Keratinocyte (primary cell): ENCODE measurements at regions not wholly inside any gene's neighbourhood (a gene's known extent, or its start where the extent isn't known, plus 50 kb on each side); places are given as distances from the start of the nearest gene placed in this dataset.

Experiments
- EZH2 ChIP-seq: IDR thresholded peaks from one replicate; pipeline ENCODE4 v1.6.1; 2012; ENCODE audit warnings: inconsistent platforms, mild to moderate bottlenecking, low read length, moderate library complexity
- TF ChIP-seq, protein P1 (sequence below), 3 experiments: IDR thresholded peaks in 1 of 3; conservative IDR thresholded peaks in 1 of 3; optimal IDR thresholded peaks in 1 of 3; 2 replicates in 2 of 3; 3 replicates in 1 of 3; pipeline versions ENCODE3 to v1.5.1; 2011; ENCODE audit warnings: low read length in 3 of 3, mild to moderate bottlenecking in 3 of 3, moderate library complexity in 2 of 3, control low read depth in 1 of 3, inconsistent platforms in 1 of 3; ENCODE audit not compliant: insufficient read depth in 2 of 3; ENCODE audit errors: extremely low read depth in 1 of 3

DNA sequence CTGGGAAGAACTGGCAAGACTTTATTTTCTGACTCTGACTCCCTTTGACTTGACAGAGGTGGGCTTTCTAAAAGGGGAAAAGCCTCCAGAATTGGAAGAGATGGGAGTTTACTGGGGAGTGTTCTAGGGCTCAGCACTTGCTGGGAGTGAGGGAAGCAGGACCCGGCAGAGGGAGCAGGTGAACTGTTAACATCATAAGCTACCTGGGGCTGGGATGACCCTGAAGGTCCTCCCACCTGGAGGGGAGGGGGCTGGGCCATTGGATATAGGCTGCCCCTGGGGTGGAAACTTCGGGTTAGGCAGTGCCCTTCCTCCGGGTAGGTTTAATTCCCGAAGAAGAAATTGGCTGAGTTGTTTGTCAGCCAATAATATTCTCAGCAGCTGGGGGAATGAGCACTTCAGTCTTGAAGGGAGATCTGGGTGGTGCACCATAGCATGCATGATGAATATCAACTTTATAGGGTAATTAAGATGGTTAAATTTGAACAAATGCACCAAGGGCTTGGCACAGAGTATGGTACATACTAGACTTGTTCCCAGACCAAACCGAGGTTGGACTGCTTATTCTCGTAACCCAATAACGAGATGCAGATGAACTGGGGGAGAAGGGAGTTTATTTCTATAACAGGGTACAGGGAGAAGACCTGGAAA lies 337.0 kb downstream of the HAPSTR1 start:
- TF ChIP-seq, protein P1, sequence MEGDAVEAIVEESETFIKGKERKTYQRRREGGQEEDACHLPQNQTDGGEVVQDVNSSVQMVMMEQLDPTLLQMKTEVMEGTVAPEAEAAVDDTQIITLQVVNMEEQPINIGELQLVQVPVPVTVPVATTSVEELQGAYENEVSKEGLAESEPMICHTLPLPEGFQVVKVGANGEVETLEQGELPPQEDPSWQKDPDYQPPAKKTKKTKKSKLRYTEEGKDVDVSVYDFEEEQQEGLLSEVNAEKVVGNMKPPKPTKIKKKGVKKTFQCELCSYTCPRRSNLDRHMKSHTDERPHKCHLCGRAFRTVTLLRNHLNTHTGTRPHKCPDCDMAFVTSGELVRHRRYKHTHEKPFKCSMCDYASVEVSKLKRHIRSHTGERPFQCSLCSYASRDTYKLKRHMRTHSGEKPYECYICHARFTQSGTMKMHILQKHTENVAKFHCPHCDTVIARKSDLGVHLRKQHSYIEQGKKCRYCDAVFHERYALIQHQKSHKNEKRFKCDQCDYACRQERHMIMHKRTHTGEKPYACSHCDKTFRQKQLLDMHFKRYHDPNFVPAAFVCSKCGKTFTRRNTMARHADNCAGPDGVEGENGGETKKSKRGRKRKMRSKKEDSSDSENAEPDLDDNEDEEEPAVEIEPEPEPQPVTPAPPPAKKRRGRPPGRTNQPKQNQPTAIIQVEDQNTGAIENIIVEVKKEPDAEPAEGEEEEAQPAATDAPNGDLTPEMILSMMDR (optimal IDR thresholded peaks at IDR 0.05 in 1 of 3, IDR thresholded peaks at IDR 0.05 in 1 of 3, conservative IDR thresholded peaks at IDR 0.05 in 1 of 3; ENCODE audit: extremely low read depth in 1 of 3, insufficient read depth in 2 of 3, low read length in 3 of 3), result no peak
- TF ChIP-seq EZH2, result no peak
